ENCODE measurements at regions not wholly inside any gene's neighbourhood (a gene's known extent, or its start where the extent isn't known, plus 50 kb on each side); places are given as distances from the start of the nearest gene placed in this dataset.

GRCh38 chr16:55039511-55039910, 108.8 kb downstream of the IRX5 start:
- TF ChIP-seq CTCF (conservative IDR thresholded peaks at IDR 0.05; ENCODE audit: low read depth, low read length), result no peak
- no peak for TF ChIP-seq EZH2 (IDR thresholded peaks at IDR 0.05; ENCODE audit: low read length, unreplicated experiment)
- no peak for TF ChIP-seq EZH2phosphoT487 (IDR thresholded peaks at IDR 0.05; ENCODE audit: borderline replicate concordance, low read length)
